AG09319 (cell line): ENCODE measurements at regions not wholly inside any gene's neighbourhood (a gene's known extent, or its start where the extent isn't known, plus 50 kb on each side); places are given as distances from the start of the nearest gene placed in this dataset.

Experiments used
- DNase-seq: peaks from one replicate; pipeline ENCODE4 v3.0.0-alpha.2; 2010; ENCODE audit warnings: low read depth; ENCODE audit errors: extremely low read depth
- TF ChIP-seq, protein P1 (sequence below): IDR thresholded peaks from 2 replicates; pipeline ENCODE4 v1.5.1; 2011; ENCODE audit warnings: low read depth, mild to moderate bottlenecking, inconsistent platforms, low read length, moderate library complexity

DNA sequence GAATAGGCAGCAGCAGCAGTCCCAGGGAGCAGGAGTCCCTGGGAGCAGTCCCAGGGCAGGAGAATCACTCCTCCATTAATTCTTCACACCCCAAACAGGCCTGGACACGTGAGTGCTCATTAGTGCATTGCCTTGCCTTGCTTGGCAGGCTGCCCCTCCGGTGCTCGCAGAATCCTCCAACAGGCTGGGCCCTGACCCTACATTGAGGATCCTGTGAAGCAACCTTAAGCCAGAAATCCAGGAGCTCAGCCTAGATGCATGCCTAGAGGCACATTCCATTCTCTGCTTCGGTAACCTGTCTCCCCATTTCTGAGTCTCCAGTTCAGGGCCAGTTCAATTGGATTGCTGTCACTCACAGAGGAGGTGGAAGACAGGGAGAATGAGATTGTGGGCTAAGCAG, 97.4 kb upstream of the LRATD1 start:
- no peak for DNase-seq
- TF ChIP-seq, protein P1, sequence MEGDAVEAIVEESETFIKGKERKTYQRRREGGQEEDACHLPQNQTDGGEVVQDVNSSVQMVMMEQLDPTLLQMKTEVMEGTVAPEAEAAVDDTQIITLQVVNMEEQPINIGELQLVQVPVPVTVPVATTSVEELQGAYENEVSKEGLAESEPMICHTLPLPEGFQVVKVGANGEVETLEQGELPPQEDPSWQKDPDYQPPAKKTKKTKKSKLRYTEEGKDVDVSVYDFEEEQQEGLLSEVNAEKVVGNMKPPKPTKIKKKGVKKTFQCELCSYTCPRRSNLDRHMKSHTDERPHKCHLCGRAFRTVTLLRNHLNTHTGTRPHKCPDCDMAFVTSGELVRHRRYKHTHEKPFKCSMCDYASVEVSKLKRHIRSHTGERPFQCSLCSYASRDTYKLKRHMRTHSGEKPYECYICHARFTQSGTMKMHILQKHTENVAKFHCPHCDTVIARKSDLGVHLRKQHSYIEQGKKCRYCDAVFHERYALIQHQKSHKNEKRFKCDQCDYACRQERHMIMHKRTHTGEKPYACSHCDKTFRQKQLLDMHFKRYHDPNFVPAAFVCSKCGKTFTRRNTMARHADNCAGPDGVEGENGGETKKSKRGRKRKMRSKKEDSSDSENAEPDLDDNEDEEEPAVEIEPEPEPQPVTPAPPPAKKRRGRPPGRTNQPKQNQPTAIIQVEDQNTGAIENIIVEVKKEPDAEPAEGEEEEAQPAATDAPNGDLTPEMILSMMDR = no peak

DNA sequence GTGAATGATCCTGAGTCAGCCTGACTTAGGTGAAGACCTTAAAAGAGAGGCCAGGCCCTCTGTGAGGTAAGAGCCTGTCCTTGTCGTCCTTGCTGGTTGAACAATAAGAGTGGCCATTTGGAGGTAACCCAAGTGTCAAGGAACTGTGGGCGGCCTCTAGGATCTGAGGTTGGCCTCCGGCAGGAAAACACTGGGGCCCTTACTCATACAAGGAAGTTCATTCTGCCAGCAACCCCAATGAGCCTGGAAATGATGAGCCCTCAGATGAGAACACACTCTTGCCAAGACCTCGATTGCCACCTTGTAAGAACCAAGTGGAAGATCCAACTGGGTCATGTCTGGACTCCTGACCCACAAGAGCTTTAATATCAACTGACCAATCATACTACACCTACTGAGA, 95.5 kb upstream of the LRATD1 start:
- TF ChIP-seq, protein P1 = no peak
- no peak for DNase-seq

DNA sequence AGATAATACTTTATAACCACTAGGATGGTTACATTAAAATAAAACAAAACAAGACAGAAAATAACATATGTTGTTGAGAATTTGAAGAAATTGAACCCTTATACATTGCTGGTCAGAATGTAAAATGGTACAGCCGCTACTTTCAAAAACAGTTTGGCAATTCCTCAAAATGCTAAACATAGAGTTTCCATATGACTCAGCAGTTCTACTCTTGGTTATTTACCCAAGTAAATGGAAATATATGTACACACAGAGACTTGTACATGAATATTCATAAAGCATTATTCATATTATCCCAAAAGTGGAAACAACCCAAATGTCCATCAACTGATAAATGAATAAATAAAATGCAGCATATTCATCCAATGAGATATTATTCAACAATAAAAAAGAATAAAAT, 92.5 kb upstream of the LRATD1 start:
- TF ChIP-seq, protein P1 = no peak
- no peak for DNase-seq

DNA sequence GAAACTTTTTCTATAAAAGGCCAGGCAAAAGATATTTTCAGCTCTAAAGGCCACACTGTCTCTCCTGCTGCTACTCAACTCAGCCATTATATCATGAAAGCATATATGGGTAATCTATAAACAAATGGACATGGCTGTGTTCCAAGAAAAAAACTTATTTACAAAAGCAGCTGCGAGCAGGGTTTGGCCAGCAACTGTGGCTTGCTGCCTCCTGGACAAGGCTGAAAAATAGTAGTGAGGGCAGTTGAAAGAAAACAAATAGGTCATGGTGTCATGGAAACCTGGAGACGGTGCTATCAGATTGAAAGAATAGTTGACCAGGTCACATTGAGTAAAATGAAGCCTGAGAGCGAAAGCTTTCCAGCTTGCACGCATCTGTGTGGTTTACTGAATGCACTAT, 89.2 kb upstream of the LRATD1 start:
- TF ChIP-seq, protein P1 = no peak
- no peak for DNase-seq

DNA sequence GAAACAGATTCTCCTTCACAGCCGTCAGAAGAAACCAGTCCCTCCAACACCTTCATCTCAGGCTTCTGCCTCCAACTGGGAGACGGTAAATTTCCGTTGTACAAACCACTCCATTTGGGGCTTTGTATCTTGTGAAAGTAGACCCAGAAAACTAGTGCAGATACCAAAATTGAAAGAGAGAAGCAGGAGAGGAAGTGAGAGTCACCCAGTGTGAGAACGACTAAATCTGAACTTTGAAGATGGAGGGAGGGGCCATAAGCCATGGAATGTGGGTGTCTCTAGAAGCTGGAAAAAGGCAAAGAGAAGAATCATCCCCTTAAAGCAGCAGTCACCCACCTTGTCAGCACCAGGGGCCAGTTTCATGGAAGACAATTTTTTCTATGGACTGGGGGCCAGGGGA, 88.3 kb upstream of the LRATD1 start:
- DNase-seq = no peak
- TF ChIP-seq, protein P1 = no peak

DNA sequence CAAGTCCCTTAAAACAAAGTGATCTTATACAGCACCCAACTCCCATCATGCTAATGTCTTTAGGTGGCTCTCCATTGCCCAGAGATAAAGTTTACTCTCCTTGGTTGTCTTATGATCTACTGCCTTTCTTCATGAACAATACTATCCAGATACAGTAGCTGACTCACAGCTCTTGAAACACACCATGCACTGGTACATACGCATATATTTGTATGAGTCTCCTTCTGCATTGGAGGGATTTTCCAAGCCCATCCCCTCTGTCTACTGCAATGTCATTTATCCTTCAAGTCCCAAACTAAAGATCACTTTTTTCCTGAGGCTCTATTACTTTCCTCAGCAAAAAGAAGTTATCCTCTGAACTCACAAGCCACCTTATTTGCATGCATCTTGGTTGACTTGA, 84.7 kb upstream of the LRATD1 start:
- TF ChIP-seq, protein P1 = no peak
- DNase-seq = no peak

DNA sequence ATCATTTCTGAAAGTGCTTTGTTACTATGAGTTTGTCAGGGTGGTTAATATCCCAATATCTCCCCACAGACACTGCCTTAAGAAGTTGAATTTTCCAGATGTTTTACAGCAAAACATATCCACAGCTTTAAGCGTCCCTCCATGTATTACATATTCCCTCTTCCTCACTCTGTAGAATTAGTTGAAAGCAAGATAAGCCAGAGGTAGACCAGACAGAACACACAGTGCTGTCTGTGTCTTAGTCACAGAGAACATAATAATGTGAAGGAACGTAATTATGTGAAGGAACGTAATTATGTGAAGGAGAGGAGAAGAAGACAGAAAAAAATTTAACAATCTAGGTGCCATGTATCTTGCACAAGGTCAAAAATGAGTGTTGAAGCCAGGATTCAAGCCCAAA, 81.9 kb upstream of the LRATD1 start:
- TF ChIP-seq, protein P1 = no peak
- DNase-seq = no peak

DNA sequence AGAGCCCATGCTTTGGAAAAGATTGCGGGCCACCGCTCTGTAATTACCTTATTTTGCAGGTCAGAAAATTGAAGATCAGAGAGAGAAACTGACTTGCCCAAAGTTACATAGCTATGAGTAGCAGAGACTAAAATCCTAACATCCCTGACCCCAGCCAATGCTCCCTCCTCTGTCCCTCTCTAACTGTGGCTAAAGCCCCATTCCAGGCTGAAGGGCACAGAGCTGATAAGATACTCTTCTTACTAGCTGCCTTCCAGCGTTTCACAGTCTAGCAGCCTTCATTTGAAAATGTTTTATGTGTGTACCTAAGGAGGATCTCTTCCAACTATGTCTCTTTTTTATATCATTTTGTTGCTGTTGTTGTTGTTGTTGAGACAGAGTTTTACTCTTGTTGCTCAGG, 81.4 kb upstream of the LRATD1 start:
- DNase-seq = no peak

More for the DNA sequence above, 81.4 kb upstream of the LRATD1 start:
- TF ChIP-seq, protein P1 = no peak
